K562 (cell line): ENCODE measurements at regions not wholly inside any gene's neighbourhood (a gene's known extent, or its start where the extent isn't known, plus 50 kb on each side); places are given as distances from the start of the nearest gene placed in this dataset.

Source experiments
- DNMT1 ChIP-seq: fragments of 450-650 bp; IDR thresholded peaks from 2 replicates; pipeline ENCODE4 v1.6.1; 2016; ENCODE audit warnings: antibody characterized with exemption, mild to moderate bottlenecking
- TOE1 ChIP-seq, 2 experiments: fragments of 450-650 bp in 1 of 2; sonication (generic) in 1 of 2; formaldehyde crosslinking in 1 of 2; IDR thresholded peaks; 2 replicates each; pipeline versions ENCODE4 v1.7.1 to v1.8.0; 2016 to 2022; ENCODE audit warnings: borderline replicate concordance in 2 of 2, mild to moderate bottlenecking in 2 of 2, antibody characterized with exemption in 1 of 2, inconsistent platforms in 1 of 2, low read depth in 1 of 2, missing genetic modification reagents in 1 of 2, moderate library complexity in 1 of 2
- TF ChIP-seq, protein P1 (sequence below): sonication (generic); formaldehyde crosslinking; IDR thresholded peaks from 2 replicates; pipeline ENCODE4 v1.8.0; 2022; ENCODE audit warnings: missing genetic modification reagents, mild to moderate bottlenecking, borderline replicate concordance
- TF ChIP-seq, protein P2 (sequence below): fragments of 150-350 bp; IDR thresholded peaks from 2 replicates; pipeline ENCODE4 v1.6.1; 2014; ENCODE audit warnings: low read depth, mild to moderate bottlenecking, low read length, borderline replicate concordance
- TF ChIP-seq, protein P3 (sequence below): sonication (generic); formaldehyde crosslinking; IDR thresholded peaks from 2 replicates; pipeline ENCODE4 v1.8.0; 2022; ENCODE audit warnings: mild to moderate bottlenecking, missing genetic modification reagents

DNA sequence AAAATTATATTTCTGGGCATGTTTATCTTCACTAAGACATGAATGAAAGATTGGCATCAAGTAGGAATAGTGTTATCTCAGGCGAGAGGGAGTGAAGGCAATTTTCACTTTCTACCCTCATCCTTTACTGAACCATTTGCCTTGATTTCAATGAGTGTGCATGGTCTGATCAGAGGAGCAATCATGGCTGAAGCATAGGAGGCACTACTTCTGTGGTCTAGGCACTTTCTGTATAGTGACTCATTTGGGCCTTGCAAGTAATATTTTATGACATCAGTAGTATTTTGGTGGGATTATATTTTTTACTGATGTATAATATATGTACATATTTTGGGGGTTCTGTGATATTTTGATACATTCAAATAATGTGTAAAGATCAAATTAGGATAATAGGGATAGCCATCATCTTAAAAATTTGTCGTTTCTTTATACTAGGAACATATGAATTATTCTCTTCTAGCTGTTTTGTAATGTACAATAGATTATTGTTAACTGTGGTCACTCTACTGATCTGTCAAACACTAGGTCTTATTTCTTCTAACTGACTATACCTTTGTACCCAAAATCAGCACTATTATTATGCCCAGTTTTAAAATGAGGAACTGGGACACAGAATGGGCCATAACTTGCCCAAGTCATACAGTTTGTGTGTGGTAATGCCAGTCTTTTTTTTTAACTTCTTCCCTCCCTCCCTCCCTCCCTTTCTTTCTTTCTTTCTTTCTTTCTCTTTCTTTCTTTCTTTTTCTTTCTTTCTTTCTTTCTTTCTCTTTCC lies 101.9 kb downstream of the RAB11FIP2 start (continued):
- TF ChIP-seq TOE1 (IDR thresholded peaks at IDR 0.05; ENCODE audit: borderline replicate concordance) (no peak), TOE1 (CRISPR knock-in tag; IDR thresholded peaks at IDR 0.05; ENCODE audit: borderline replicate concordance, low read depth) (no peak), DNMT1 (no peak)
- TF ChIP-seq, protein P1, sequence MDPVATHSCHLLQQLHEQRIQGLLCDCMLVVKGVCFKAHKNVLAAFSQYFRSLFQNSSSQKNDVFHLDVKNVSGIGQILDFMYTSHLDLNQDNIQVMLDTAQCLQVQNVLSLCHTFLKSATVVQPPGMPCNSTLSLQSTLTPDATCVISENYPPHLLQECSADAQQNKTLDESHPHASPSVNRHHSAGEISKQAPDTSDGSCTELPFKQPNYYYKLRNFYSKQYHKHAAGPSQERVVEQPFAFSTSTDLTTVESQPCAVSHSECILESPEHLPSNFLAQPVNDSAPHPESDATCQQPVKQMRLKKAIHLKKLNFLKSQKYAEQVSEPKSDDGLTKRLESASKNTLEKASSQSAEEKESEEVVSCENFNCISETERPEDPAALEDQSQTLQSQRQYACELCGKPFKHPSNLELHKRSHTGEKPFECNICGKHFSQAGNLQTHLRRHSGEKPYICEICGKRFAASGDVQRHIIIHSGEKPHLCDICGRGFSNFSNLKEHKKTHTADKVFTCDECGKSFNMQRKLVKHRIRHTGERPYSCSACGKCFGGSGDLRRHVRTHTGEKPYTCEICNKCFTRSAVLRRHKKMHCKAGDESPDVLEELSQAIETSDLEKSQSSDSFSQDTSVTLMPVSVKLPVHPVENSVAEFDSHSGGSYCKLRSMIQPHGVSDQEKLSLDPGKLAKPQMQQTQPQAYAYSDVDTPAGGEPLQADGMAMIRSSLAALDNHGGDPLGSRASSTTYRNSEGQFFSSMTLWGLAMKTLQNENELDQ (CRISPR knock-in tag): no peak
- TF ChIP-seq, protein P2, sequence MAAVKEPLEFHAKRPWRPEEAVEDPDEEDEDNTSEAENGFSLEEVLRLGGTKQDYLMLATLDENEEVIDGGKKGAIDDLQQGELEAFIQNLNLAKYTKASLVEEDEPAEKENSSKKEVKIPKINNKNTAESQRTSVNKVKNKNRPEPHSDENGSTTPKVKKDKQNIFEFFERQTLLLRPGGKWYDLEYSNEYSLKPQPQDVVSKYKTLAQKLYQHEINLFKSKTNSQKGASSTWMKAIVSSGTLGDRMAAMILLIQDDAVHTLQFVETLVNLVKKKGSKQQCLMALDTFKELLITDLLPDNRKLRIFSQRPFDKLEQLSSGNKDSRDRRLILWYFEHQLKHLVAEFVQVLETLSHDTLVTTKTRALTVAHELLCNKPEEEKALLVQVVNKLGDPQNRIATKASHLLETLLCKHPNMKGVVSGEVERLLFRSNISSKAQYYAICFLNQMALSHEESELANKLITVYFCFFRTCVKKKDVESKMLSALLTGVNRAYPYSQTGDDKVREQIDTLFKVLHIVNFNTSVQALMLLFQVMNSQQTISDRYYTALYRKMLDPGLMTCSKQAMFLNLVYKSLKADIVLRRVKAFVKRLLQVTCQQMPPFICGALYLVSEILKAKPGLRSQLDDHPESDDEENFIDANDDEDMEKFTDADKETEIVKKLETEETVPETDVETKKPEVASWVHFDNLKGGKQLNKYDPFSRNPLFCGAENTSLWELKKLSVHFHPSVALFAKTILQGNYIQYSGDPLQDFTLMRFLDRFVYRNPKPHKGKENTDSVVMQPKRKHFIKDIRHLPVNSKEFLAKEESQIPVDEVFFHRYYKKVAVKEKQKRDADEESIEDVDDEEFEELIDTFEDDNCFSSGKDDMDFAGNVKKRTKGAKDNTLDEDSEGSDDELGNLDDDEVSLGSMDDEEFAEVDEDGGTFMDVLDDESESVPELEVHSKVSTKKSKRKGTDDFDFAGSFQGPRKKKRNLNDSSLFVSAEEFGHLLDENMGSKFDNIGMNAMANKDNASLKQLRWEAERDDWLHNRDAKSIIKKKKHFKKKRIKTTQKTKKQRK: no peak
- TF ChIP-seq, protein P3, sequence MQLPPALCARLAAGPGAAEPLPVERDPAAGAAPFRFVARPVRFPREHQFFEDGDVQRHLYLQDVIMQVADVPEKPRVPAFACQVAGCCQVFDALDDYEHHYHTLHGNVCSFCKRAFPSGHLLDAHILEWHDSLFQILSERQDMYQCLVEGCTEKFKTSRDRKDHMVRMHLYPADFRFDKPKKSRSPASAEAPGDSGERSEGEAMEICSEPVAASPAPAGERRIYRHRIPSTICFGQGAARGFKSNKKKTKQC: no peak
